HG03135 (cell line): ENCODE measurements at regions not wholly inside any gene's neighbourhood (a gene's known extent, or its start where the extent isn't known, plus 50 kb on each side); places are given as distances from the start of the nearest gene placed in this dataset.
"Not testable (repeated sequence)": the region's sequence is repeated elsewhere in the genome, so short reads cannot be mapped to it uniquely, and the experiment has no call there.

Source experiments
- ATAC-seq: cut with Tn5 transposase; IDR thresholded peaks from one replicate; pipeline ENCODE4 v1.9.1; 2021; ENCODE audit warnings: mild to moderate bottlenecking, moderate library complexity; ENCODE audit not compliant: unreplicated experiment

DNA sequence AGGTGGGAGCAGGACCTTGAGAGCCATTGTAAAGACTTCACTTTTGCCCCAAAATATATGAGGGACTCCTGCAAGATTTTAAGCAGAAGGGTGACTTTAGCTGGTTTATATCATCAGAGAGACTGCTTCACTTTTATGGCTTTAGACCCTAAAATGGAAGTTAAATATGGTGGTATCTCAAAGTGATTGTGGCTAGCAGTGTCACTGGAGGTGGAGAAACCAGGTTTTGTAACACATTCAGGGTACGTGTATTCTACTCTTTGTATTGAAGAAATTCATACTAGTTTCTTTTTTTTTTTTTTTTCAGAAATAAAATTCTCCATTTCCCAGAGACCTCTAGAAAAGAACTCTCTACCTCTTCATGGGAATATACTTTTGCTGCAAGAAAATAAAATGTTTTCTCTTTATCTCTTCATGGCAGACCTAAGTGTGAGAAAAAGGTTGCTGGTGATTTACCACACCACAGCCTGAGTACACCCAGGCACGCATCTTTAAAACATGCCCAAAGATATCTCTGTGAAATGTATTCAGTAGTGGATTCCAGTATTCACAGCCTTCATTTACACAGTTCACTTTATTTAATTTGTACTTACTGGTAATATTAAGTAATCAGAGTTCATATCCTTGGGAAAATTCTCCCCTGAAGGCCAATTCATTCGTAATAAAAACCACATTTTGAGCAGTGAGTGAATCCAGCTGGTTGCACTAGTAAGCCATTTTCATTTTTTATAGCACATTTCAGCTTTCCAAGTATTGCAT, 74.3 kb upstream of the GUCY1A1 start:
- ATAC-seq = no peak

DNA sequence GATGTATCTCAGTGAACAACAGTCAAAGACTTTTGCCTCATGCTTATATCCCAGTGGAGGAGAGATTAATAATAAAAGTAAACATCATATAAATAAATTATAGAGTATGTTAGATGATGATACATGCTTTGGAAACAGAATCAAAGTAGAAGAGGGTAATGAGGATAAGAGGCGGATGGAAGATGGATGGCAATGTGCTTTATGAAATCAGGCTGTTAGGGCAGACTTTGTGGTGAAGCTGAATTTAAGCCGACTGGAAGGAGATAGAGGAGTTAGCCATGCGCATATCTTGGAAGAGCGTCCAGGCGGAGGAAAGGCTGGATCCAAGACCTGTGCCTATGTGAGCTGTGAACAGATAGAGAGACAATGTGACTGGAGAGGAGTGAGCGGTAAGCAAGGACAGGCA, 74.9 kb upstream of the GUCY1A1 start:
- no peak for ATAC-seq

DNA sequence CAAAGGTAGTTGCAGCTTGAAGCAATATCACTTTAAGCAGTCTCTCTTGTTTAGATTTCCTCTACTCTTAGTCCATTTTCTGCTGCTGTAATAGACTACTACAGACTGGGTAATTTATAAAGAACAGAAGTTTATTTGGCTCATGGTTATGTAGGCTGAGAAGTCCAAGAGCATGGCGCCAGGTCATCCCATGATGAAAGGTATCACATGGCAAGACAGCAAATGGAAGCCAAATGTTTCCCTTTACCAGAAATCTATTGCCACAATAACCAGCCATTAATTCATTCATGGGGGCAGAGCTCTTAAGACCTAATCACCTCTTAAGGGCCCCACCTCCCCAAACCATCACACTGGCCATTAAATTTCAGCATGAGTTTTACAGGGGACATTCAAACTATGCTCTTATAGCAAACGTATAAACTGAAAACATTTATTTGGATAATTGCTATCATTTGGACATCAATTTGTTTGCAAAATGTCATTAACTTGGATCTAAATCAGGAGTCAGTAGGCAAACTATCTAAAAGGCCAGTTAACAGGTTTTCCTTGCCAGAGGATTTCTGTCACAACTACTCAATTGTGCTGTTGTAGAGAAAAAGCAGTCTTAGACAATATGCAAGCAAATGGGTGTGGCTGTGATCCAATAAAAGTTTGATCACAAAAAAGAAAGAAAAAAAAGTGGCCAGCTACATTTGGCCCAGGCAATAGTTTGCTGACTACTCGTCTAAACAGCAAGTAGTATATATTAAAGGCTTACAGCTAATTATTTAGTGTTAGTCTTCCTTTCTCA, 75.7 kb upstream of the GUCY1A1 start:
- ATAC-seq = no peak

DNA sequence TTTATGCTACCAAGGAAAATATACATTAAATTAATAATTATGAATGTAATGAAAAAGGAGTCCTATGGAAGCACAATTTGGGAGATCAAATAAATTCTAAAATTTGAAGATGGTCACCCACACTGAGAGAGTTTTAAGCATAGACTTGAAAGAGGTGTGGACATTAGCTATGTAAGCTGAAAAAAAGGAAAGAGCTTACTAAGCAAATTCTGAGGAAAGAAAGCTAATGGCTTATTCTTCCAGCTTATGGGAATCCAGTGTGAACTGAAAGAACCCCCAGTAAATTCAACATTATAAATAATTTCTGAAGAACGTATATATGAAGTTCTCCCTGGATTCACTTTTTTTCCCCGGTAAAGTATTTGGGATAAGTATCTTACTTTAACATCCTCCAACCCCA, 78.2 kb upstream of the GUCY1A1 start:
- no peak for ATAC-seq

DNA sequence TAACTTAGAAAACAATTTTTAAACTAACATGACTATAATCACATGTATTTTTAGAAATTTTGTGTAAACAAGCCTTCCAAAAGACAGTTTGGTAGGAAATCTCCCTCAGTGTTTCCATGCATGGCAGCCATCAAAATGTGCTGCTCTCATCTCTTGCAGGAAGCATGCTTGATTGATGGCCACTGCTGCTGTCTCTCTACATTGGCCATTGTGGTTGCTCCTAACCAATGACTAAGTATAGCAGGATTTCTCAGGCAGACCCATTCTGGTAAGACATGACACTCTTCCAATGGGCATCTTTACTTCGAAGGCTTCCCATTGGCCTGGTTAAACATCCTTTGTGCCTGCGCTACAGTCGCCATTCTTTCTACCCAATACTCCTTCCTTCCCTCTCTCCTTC, 78.9 kb upstream of the GUCY1A1 start:
- no peak for ATAC-seq

DNA sequence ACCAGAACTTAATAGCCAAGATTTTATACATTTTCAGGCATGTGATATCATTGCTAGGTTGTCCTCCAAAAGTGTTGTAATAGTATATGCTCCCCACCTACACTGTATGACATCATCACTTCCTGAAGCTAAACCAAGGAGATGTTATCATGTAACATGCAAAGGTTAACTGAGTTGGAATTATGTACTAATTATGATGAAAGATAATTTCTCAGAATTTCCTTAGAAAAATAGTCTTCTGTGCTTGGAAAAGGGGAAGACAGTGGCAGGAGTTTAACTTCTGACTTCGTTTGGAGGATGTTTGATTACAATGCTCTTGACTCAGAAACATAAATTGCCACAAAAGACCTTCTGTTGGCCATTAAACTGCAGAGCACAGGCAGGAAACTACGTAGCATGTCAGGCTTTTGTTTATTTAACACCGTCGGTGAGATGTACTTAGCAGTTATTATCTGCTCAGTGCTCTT, 83.6 kb upstream of the GUCY1A1 start:
- no peak for ATAC-seq

DNA sequence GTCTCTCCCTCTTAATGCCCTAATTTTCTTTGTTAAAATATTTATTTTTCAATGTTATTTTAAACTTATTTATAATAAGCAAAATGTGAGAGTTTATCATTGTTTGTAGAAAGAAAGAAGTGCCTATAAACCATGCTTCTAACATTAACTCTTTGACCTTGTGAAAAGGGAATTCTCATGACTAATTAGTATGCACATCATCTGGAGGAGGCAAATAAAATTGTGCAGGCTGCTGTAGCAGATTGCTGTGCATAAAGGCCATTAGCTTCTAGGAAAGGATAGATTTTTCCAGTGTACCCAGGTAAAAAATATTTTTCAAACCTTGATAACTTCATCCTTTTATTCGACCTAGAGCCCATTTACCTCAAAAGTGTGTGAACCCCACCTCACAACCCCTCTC, 84.6 kb upstream of the GUCY1A1 start:
- ATAC-seq = no peak

DNA sequence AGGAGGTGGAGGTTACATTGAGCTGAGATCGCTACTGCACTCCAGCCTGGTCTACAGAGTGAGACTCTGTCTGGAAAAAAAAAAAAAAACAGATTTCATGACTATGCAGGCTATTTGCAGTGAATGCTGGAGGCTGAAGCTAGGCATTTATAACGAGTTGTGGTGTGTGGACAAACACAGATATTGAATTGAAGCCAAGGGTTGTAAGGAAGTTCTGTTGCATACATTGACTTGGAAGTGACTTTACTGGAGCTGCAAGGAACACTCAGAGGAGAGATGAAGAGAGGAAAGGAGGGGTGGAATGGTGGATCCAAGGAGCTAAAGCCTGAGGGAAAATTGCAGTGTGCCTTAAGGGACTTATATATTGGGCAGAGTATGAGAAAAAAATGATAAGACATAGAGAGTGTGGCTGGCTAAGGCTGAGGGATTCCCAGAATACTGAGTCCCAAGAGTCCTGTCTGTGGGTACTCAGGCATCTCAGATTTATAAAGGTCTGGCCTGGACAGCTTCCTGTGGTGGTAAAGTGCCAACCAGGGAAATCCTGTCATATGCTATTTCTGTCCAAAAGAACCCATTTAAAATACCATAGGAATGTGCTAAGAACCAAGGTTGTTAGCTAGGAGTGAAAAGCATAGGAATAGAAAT, 87.8 kb upstream of the GUCY1A1 start:
- no peak for ATAC-seq

DNA sequence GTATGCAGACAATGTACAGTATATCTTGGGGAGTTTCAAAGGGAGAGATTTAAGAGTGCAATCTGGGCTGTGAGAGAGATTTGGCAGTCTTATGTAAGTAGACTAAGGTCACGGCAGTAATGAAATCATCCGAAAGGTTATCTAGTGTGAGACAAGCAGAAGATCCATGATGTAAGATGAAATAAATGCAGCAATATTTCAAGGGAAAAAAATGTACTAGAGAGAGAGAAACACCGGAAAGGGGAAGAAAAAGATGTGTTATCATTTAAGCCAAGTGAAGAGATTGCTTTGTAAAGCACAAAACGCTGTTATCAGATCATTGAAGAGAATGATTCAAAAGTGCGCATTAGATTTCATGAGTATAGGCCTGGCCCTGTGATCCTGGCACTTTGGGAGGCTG, 88.4 kb upstream of the GUCY1A1 start:
- no peak for ATAC-seq

DNA sequence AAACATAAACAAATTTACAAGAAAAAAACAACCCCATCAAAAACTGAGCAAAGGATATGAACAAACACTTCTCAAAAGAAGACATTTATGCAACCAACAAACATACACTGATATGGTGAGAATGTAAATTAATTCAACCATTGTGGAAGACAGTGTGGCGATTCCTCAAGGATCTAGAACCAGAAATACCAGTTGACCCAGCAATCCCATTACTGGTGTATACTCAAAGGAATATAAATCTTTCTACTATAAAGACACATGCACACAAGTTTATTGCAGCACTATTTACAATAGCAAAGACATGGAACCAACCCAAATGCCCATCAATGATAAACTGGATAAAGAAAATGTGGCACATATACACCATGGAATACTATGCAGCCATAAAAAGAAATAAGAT, 92.3 kb upstream of the GUCY1A1 start:
- not testable (repeated sequence) for ATAC-seq

DNA sequence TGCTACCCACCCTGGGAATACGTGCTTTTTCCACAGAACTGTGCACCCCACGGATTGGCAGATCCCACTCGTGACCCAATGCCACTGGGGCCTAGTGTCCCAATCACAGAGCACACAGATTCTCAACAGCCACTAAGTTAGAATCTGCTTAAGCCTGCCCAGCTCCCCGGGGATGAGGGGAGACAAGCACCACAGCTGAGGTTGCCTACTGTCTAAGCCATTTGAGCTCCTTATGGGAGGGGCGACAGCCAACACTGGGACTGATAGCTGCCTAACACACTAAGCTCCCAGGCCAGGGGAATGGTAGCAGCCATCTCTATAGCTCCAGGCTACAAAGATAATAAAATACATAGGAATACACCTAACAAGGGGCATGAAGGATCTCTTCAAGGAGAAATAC, 93.5 kb upstream of the GUCY1A1 start:
- ATAC-seq = no peak

DNA sequence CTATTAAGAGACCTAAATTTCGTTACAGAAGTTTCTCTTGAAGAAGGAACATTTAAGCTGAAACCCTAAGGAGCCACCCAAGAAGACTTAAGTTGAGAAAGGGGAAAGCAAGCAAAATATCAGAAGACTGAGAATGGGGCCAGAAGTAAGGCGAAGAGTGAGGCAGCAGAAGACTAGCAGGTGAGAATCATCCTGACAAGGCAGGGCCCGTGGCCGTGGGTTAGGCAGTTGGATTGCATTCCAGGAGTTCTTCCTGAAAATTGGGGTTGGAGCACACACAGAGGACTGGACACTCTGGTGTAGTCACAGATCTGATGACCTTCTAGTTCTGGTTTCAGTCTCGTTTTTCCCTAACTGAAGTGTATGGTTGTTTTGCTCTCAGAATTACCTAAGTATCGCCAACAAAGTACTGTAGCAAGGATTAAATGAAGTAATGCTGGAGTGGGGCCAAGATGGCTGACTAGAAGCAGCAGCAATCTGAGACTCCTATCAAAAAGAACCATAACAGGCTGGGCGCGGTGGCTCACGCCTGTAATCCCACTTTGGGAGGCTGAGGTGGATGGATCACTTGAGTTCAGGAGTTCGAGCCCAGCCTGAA, 94.4 kb upstream of the GUCY1A1 start:
- ATAC-seq = no peak

DNA sequence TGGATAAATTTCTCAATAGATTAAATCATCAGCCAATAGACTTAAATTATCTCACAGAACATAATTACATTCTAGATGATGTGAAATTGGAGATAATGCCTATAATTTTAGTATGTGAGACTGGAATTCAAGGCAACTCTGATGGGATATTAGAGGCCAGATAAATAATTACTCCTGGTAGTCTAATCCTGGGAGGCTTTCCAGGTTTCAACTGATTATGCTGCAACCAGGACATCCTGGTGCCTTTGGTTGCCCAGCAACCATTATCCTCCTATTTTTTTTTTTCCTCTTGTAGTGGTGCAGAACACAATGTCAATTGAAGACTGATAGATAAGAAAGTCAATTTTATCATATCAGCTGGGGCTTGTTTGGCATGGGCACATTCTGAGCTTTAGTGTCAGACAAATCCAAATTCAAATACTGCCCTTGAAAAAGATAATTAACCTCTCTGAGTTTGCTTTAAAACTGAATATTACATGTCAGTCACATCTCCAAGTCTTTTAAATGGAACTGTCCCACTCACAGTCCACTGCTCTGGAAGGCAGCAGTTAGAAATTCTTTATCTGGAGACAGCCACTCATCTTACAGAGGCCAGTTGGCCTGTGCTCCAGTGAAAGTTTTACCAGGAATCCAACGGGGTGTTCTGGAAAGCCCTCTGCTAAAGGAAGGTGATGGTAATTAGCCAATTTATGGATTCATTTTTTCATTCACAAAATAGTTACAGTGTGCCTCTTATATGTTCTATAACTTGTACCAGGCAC, 95.3 kb upstream of the GUCY1A1 start:
- no peak for ATAC-seq

DNA sequence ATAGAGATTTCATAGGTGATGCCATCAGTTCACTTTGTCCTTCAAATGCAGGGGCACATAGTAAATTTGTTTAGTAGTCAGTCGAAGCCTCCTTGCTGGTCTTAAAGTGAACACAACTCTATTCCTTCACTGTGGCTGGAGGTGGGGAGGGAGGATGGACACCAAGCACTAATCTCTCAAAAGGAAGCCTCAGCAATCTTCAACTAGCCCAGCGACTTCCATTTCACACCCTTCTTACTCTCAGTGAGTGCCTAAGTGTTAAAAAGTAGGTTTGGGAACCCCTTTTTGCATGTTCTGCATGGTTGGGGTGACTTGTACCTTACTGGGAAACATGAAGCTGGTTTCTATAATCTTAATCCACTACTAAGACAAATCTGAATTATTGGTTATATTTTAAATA, 96.0 kb upstream of the GUCY1A1 start:
- no peak for ATAC-seq

DNA sequence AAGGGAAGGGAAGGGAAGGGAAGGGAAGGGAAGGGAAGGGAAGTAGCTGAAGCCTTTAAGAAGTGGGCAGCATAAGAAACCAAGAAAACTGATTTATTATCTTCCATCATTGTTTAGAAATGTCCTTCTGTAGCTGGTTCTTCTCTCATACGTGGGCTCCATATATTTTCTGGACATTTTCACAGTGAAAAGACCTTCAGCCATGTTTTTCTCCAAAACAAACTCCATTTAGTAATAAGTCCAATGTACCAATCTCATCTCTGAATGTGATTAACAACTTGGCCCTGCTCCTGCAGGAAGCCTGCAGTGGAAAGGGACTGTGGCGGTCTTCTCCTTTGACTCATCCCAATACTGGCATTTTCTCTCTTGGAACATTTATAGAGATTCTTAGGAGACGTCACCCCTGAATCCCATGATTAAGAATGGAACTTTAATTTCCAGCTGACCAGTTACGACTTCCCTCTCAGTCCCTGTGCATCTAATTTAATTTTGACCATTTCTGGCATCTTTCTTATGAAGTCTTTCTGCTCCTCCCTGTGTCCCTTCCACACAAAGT, 96.6 kb upstream of the GUCY1A1 start:
- ATAC-seq = no peak

DNA sequence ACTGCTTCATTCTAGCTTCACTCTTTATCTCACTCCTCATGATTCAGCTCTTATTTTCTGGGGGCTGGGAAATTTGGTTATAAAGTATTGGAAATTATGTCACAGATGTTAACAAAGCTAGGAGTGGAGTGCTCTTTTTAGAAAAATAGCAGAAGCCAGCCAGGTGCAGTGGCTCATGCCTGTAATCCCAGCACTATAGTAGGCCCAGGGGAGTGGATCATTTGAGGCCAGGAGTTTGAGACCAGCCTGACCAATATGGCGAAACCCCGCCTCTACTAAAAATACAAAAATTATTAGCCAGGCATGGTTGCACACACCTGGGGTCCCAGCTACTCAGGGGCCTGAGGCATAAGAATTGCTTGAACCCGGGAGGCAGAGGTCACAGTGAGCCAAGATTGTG, 97.2 kb upstream of the GUCY1A1 start:
- ATAC-seq = no peak

DNA sequence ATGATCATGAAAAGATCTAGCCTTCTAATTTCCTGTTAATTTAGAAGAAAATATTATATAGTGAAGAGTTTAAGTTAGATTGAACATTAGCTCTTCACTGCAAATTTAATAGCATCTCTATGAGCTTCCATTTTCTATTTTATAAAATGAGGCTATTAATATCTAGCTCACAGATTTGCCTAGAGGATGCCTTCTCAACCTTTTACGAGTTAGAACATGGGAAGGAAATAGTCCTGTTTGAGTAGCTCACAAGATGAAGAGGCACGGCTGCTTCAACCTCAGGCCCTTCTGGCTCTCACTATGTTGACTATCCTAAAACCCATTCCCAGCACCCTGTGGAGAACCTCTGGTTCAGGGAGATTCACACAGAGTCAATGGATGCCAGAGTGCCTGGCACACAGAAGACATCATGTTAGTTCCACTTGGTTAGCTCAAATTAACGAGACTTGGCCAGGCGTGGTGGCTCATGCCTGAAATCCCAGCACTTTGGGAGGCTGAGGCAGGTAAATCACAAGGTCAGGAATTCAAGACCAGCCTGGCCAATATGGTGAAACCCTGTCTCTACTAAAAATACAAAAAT, 97.9 kb upstream of the GUCY1A1 start:
- ATAC-seq = no peak

DNA sequence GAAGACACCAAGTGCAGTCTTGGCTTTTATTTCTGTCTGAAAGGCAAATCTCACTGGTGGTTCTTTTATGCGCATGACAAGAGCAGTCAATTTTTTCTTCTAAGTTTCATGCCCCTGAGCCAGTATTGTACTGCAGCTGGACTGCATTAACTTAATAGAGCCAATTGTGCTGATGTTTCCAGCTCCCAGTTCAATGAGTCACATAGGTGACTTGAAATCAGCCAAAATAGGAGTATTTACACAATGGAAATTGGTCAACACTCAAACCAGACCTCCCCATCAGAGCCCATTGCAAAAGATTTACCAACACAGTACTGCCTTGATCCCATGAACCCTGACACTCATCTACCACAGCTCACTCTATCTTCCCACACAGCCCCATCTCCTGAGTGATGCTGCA, 100.3 kb upstream of the GUCY1A1 start:
- ATAC-seq = no peak

DNA sequence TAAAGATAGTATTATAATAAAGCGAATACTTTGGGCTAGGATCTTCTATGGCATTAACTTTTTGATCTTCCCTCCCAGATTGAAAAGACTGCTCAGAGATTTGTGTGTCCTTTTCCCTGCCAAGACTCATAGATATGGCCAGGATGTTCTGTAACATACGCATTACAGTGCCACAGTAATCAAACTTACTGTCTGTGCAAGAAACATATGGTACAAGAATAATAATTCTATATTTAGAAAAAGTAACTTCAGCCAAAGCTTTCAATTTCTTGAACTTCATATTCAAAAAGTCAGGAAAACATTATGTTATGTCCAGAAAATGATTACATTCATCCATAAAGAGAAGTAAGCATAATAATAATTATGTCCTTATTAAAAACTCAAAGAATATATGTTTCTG, 100.9 kb upstream of the GUCY1A1 start:
- ATAC-seq = no peak

DNA sequence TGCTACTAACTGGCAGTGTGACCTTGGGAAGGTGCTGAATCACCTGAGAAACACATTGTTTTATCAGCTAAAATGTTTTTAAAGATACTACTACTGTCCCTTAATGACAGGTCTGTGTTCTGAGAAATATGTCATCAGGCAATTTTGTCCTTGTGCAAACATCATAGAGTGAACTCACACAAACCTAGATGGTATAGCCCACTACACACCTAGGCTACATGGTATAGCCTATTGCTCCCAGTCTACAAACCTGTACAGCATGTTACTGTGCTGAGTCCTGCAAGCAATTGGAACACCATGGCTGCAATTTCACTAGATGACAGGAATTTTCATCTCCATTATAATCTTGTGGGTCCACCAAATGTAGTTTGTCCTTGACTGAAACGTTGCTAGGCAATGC, 101.3 kb upstream of the GUCY1A1 start:
- no peak for ATAC-seq
